ENCODE measurements at regions not wholly inside any gene's neighbourhood (a gene's known extent, or its start where the extent isn't known, plus 50 kb on each side); places are given as distances from the start of the nearest gene placed in this dataset.

DNA sequence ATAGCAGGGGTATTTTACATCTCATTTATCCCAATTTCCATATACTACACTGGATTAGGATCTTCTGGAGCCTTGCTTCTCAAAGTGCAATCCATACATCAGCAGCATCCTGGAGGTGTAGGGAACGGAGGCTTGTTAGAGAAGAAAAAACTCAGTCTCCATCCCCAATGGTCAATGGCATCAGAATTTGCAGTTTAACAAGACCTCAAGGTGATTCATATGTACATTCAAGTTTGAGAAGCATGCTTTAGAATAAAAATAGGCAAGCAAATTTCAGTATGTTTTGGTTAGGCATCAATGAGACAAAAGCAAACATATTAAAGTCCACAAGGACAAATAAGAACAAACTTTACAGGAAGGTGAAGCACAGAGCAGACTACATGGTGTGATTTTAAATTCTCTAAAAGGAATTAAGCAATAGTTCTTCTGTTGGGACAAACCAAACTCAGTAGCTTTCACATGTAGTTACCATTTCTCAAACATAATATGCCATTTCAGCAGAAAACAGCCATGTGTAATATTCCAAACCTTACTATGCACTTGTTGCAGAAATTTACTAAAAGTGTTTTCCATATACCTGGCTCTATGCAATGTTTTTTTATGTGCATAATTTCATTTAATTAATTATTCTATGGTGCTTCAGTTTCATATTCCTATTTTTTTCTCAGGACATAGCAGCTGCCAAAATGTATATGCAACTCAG is 360.3 kb upstream of the NECTIN3 start:
- DNase-seq, result no peak

DNA sequence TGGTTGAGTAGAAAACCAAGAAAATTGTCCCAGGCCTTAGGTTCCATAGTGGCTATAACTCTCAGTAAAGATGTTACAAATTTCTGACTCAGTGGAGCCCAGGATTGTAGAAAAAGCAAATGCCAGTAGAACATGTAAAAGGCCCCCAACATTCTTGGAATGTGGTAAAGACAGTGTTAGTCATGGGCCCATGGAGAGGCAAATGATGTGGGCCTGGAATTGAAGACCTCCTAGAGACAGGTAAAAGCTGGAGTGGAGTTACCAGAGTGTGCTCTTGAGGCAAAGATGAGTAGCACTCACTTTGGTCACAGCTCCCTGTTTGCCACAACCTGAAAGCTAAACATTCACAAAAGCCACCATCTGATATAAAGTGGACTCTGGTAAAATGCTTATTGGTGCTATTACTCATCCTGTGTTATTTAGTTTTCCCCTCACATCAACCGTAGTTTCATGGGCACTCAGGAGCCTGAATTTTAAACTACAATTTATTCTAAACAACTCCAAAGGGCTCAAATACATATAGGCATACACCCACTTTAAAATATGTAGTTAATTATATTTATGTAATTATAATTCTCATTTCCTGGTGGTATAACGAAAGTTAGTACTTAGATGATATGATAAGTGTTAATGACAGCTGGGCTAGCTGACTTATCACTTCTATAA is 359.6 kb upstream of the NECTIN3 start:
- no peak for DNase-seq

DNA sequence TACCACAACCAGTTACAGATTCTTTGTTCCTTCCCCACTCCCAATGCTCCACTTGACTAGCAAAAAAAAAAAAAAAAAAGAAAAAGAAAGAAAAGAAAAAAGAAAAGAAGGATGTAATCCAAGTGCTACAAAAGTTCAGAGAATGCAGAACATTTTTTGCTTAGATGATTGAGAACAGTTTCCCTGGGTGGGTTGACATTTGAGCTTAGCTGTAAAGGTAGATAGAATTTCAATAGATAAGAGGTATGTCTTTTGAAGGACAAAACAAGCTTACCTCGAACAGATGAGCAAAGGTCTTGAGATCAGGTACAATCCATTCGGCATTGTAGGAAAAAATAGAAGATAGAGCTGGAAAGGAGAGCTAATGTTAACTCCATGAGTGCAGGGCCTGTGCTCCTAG is 344.6 kb upstream of the NECTIN3 start:
- DNase-seq, result no peak

DNA sequence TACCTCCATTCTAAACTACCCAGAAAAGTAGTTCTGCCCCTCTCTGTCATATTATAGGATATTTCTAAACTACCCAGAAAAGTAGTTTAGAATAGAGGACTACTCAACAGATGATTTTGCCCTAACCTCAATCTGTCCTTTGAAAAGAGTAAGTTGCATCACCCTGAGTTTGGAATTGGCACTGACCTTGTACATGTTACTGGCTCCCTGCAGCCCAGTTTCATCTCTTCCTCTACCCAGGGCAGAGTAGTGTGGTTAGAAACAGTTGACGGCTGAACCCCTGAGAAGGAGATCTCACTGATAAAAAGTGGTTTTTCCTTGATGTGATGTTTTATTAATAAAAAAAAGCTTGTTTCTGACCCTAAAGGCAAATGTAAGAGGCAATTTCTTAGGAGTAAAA is 340.5 kb upstream of the NECTIN3 start:
- no peak for DNase-seq

DNA sequence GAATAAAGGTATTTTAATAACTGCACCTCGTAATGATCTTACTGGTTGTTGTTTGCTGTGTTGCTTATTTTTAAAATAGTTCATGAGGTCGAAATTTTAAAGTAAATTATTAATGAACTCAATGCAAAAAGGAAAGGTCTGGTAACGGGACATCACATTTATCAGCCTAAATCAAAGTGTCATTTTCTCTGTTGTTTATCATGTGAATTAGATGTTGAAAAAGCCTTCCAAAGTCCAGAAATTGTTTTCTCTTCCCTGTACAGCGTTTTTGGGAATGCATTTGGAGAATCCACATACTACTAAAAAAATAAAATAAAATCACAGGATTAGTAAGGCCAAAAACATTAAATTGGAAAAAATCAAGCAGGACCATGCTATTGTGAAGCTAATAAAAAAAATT is 339.2 kb upstream of the NECTIN3 start:
- no peak for DNase-seq

DNA sequence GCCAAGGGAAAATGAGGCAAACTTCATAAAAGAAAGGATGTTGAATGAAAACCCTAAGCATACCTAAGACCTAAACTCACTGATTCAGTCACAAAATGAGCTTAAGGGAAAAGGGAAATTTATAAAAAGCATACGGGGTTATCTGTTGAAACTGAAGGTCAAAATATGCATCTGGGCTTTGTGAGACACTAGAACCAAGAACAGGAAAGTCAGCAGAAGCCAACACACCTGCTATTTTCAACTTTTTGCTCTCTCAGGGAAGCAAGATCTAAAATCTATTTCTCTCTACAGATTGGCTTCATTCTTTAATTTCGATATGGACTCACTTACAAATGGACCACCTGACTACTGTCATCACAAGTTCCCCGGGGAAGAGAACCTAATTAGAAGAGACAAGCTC is 338.6 kb upstream of the NECTIN3 start:
- DNase-seq, result no peak

DNA sequence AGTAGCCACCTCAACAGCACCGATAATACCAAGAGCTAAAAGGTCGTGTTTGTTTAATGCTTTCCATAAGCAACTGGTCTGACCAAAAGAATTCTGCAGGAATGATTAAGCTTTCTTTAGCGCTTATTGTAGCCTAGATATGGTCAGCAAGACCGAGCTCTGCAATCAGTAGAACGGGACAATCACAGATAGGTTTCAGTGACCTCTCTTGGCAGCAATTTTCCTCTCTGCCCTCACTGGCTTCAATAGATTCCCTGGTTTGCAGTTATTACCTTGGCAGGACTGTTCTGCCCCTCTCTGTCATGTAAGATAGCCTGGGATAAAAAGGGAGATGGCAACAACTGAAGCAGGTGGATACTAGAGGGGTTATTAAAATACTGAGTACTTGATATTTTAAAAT is 337.1 kb upstream of the NECTIN3 start:
- no peak for DNase-seq

DNA sequence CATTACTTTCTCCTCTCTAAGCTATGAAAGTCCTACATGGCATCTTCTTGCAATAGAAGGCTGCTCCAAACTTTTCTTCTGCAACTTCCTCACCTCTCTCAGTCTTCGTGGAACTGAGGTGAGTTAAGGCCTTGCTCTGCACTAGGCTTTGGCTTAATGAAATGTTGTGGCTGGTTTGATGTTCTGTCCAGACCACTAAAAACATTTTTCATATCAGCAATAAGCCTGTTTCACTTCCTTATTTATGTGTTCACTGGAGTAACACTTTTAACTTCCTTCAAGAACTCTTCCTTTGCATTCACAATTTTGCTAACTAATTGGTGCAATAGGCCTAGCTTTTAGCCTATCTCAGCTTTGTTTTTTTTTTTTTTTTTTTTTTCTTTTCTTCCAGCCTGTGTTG is 335.3 kb upstream of the NECTIN3 start:
- no peak for DNase-seq

DNA sequence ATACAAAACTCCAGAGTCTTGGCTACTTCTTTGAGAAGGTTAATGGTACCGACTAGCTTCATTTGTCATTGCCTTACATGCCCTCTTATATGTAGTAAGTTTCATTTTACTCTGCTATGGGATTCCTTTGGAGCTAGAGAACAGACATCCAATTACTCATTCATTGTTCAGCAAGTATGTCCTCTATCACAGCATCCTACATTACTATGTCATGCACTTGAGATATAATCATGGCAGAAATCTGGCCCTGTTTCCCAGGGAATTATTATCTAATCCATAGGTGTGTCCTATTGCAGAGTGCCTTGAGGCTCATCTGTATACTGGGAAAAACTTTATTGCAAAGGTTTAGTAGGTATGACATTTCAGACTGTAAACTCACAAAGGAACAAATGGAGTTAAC is 333.1 kb upstream of the NECTIN3 start:
- no peak for DNase-seq

DNA sequence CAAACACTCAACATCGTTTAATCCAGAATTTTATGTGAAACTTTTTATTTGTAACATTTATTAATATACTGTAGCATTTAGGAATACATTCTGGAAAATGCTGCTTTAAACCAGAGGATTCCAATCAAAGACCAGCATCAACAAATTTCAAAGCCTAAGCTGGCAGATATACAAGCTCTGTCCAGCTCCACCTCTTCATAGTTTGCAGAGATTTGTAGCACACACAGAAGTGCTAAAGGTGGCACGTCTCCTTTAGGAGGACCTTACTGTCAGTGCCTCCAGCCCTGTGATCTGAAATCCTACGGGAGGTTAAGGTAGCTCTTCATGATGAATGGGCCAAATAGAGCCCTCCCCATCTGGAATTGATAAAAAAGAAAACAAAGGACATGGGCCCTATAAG is 329.7 kb upstream of the NECTIN3 start:
- no peak for DNase-seq

DNA sequence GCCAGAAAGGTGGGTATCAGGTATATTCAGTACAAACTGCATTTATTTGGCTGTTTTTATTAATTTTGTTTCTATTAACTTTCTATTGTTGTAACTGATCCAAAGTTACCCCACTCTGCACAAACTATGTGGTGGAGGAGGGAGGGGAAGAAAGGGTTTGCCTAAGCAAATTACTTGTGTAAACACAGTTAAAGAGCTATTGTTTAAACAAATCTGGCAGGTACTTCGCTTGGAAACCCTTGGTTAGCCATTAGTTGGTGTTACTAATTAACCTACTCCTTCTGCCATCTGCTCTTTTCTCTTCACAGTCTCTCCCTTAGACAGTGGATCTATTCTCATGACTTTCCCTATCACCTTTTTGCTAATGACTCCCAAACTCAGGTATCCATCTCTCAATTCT is 328.4 kb upstream of the NECTIN3 start:
- DNase-seq, result no peak

DNA sequence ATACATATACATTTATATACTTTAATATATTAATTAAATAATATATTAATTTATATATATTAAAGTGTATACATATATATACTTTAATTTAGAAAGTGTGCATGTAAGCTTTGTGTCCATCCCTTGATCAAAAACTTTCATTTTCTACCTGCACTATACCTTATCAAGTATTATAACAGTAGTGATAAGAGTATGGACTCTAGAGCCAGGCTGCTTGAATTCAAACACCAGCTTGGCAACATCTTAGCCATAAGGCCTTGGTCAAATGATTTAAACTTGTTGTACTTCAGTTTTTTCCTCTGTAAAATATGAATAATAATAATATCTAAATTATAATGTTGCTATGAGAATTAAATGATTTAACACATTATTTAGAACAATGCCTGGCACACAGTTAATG is 327.6 kb upstream of the NECTIN3 start:
- no peak for DNase-seq

DNA sequence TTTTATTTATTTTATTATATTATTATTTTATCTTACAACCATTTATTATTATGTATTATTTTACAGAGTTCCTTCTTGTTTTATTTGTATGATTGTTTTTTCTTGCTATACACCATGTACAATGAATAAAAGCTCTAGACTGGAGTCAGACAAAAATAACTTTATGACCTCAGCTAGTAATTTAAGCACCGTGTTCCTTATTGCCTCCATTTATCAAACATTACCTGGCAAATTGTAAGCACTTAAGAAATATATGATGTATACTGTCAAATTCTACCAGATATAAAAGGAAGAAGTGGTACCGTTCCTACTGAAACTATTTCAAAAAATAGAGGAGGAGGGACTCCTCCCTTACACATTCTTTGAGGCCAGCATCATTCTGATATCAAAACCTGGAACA is 326.9 kb upstream of the NECTIN3 start:
- DNase-seq, result no peak

DNA sequence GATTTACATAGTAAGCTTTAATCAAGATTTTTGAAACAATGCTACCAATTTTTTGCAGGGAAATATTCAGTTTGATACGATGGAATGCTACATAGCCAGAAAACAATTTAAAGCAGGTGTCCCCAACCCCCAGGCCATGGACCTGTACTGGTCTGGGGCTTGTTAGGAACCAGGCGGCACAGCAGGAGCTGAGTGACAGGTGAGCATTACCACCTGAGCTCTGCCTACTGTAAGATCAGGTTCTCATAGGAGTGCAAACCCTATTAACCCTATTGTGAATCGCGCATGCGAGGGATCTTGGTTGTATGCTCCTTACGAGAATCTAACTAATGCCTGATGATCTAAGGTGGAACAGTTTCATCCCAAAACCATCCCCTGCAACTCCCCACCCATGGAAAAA is 322.6 kb upstream of the NECTIN3 start:
- DNase-seq, result no peak

DNA sequence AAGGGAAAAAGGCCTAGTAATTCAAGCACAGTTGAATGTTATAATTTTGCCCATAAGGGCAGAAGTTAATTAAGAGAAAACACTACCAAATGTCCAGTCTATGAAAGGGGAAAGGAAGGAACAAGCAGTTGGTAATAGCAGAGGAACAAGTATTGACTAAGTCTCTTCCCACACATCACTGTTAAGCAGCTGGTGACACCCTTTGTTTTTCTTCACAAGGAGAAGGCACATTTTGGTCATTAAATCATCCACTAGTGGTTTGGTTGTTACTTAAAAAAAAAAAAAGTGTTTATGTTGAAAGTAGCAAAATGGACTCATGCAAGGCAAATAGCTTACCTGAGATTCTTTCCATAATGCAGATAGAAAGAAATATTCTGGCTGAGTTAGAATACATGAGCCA is 321.4 kb upstream of the NECTIN3 start:
- DNase-seq, result no peak

DNA sequence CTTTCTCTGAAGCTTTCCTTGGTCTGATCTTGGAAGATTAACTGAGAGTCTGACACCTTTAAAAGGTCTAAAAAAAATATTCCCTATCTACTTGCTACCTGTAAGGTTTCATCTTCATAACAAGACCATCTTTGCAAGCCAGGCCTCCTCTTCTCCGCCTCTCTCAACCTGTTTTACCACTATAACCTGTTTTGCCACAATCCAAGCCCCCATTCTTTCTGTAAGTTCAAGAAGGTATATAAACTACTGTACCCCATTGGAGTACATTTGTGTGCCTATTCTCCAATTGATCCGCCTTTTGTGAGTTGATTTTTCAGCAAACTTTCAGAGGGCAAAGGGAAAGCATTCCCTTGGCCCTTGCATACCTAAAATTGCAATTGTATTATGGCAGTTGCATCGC is 319.3 kb upstream of the NECTIN3 start:
- no peak for DNase-seq

DNA sequence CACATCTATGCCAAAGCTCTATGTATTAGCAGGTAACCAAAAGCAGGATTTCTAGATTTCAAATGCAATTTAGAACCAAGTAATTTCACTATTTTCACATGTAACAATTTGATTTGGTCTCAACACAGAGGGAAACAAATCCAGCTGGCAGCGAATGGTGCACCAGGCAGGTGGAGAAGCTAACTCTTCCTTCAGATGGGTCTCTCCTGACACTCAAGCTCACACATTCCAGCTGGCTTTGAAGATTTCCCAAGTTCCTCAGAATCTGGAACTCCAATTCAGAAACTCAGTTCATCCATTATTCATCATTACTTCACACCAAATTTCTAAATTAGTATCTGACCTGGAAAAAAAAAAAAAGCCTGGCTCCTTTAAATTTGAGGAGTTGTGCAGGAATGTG is 318.1 kb upstream of the NECTIN3 start:
- DNase-seq, result no peak

DNA sequence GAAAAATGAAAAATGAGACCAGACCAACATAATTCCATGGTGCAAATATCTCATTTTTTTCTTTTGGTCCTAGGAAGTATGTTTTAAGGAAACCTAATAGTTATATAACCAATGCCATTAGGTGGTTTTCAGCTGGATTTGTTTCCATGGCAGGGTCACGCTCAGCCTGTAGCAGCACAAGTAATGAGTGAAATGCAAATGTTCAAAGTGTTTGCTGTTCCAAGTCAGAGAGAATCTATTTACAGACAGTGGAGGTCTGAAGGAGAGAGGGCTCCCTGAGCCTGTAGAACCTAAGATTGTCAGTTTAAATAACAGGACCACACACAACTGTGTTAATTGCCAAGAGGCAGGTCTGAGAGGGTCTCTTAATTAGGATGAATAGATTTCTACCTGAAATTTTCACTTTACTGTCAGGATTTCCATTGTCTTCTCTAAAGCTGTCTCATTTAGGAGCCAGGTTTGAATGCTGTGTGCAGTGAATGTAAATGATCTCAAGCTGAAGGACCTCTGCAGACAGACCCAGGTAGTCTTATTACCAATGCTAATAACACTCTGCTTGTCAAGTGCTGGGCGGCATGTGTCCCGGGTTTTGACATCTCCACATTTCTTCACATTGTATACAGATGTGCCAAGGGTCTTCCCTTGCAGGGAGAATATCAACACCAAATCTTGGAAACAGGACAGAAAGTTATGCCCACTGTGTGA is 317.3 kb upstream of the NECTIN3 start:
- DNase-seq, result no peak

DNA sequence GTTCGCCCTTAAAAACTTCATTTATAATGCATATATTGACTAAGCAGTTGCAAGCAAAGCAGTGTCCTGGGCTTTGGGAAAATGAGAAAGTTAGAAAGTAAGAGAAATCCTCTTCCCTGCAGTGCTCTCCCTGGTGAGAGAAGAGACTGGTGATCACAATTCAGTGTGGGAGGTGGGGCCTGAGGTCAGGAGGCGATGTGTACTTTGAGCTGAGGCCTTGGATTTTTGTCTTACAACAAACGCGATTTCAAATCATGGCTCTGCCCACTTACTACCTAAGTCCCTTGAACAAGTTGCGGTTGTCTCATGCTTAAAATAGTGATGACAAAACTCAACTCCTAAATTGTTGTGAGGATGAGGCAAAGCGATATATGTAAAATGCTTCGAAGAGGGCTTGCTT is 316.3 kb upstream of the NECTIN3 start:
- no peak for DNase-seq

DNA sequence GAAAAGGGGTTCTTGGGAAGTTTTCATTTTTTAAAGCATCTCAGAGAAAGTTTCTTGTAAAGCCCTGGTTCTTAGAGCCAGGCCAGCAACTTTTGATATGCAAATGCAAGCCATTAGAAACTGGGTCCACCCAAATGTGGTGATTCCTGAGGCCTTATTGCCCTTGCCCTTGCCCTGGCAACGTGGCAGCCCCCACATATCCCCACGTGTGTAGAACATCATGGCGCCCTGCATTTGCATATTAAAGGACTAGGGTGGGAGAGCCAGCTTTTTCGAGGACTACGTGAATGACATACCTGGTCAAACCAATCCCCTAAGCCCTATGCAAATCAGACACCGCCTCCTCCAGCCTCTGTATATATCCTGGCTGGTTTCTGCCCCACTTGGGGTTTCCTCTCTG is 314.9 kb upstream of the NECTIN3 start:
- no peak for DNase-seq

DNA sequence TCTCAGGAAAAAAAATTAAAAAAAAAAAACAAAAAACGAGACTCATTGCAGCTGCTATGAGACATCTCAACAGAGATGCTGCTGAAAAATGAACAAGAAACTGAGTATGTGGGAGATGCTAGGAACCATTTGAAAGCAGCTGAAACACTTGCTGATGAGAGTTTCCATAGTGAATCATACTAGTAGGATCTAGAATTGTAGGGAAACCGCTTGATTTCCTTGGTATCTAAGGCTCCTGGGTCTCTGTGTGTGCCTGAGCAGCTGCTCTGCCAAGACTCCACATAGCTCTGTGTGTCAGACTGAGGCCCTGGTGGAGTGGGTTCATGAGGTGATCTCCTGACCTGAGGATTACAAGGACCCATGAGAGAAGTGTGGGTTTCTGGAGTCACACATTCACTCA is 313.4 kb upstream of the NECTIN3 start:
- no peak for DNase-seq

DNA sequence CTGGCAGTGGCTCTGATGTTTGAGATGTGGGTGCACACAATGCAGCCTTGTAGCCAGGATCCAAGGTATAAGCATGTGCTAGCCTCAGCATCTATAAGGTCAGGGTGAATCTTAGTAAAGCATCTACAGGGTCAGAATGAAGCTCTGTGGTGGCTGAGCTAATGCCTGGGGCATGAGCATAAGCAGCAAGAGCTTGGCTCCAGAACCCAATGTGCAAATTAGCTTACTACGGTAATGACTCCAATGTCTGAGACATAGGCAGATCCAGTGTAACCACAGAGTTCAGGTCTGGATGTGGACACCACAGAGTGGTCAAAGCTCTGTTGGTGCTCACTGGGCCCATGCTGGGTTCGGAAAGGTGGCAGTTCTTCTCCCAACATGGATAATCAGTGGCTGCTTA is 304.5 kb upstream of the NECTIN3 start:
- DNase-seq, result no peak

DNA sequence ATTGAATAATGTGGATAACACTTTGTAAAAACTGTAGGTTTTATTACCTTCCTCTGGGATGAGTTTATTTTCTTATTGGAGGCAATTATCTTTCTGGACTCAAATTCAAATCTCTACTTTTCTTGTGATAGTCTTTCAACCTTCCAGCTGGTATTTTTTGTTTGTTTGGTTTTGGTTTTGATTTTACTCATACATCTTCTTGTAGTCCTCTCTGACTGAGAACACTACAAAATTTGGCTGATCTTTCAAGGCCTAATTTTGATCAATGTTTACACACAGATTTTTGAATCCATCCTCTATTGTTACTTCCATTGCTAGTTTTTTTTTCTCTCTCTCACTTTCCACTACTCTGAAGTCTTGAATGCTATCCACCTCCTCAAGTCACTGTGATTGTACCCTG is 303.8 kb upstream of the NECTIN3 start:
- DNase-seq, result no peak

DNA sequence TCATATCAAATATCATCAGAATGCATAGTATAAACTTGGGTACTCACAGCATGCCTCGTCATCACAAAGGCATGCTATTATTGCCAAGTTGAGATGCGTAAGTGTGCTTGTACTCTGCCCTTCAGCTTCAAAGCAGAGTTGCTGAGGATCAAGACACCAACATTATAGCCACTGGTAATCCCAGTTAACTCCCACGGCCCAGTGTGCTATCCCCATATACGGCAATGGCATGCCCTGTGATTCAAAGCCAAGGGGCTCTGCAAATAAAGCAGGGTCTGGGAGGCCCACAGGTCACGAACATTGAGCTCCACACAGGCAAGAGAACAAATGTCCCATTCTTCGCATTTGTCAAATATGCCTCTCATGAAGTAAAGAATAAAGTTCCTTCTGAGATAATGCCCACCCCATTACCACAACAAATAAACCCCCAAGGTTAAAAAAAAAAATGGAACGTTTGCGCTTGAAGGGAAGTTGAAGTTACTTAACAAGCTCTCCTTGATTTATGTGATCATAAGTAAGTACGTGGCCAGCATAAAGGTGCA is 298.1 kb upstream of the NECTIN3 start:
- no peak for DNase-seq
